Activated T-helper 1 cell treated with anti-CD3 and anti-CD28 coated beads, Interleukin-12 subunit alpha, Interleukin-12 subunit beta, Interleukin-2, Interleukin-4 antibody, amounts not matched to agents 30 ng/mL and 10 ng/mL and 1 ng/mL, durations not matched to agents 14 hours and 24 hours and 36 hours (primary cell): ENCODE measurements at regions not wholly inside any gene's neighbourhood (a gene's known extent, or its start where the extent isn't known, plus 50 kb on each side); places are given as distances from the start of the nearest gene placed in this dataset.

Source experiments
- DNase-seq: peaks from one replicate; pipeline ENCODE4 v3.0.0; 2021; ENCODE audit warnings: low spot score
- H3K27ac Mint-ChIP-seq: one replicate; pipeline ENCODE4 v1.8.0; 2021; ENCODE audit warnings: mild to moderate bottlenecking, mixed read lengths
- H3K27me3 Mint-ChIP-seq: one replicate; pipeline ENCODE4 v1.8.0; 2022; ENCODE audit warnings: mild to moderate bottlenecking, moderate library complexity, mixed read lengths; ENCODE audit not compliant: insufficient read depth
- H3K36me3 Mint-ChIP-seq: one replicate; pipeline ENCODE4 v1.8.0; 2021; ENCODE audit warnings: low read depth, mixed read lengths
- H3K4me1 Mint-ChIP-seq: one replicate; pipeline ENCODE4 v1.8.0; 2021; ENCODE audit warnings: low read depth, mixed read lengths
- H3K4me3 Mint-ChIP-seq: one replicate; pipeline ENCODE4 v1.8.0; 2021; ENCODE audit warnings: mild to moderate bottlenecking, moderate library complexity, mixed read lengths
- H3K9me3 Mint-ChIP-seq: one replicate; pipeline ENCODE4 v1.8.0; 2021; ENCODE audit warnings: mixed read lengths
- intact Hi-C: fragments of 100-400 bp; cut with micrococcal nuclease; formaldehyde crosslinking; loops from one replicate; pipeline ENCODE4 v1.15.1; 2024

GRCh38 chr3:189554868-189555557 lies 76.2 kb upstream of the TP63 start:
- Mint-ChIP-seq H3K27me3 (no peaks in the 10 kb centered on the region), H3K4me1 (no peaks in the 10 kb centered on the region), H3K36me3 (peaks cover 2% of the 10 kb centered on the region), H3K9me3 (peaks cover 31% of the 10 kb centered on the region), H3K4me3 (no peak overlapping the region), H3K27ac (no peak overlapping the region)
- DNase-seq, result no peak
- intact Hi-C loops, result no loop called here

GRCh38 chr3:189555558-189555881 lies 75.7 kb upstream of the TP63 start:
- Mint-ChIP-seq H3K4me3 (no peak overlapping the region), H3K27ac (no peak overlapping the region), H3K36me3 (peaks cover 2% of the 10 kb centered on the region), H3K4me1 (no peaks in the 10 kb centered on the region), H3K9me3 (peaks cover 29% of the 10 kb centered on the region), H3K27me3 (peaks cover 1% of the 10 kb centered on the region)
- DNase-seq, result no peak
- intact Hi-C loops, result no loop called here

- Mint-ChIP-seq H3K27ac (no peak overlapping the region), H3K9me3 (peaks cover 18% of the 10 kb centered on the region), H3K36me3 (no peaks in the 10 kb centered on the region), H3K4me3 (no peak overlapping the region), H3K27me3 (peaks cover 4% of the 10 kb centered on the region), H3K4me1 (peaks cover 5% of the 10 kb centered on the region)
- no peak for DNase-seq
- intact Hi-C loops, result no loop called here
These were observed 73.4 kb upstream of the TP63 start for GRCh38 chr3:189557824-189558223.

GRCh38 chr3:189561256-189561655 lies 69.9 kb upstream of the TP63 start:
- H3K4me3 Mint-ChIP-seq, result no peak overlapping the region
- no peak overlapping the region for H3K27ac Mint-ChIP-seq
- peaks cover 31% of the 10 kb centered on the region for H3K4me1 Mint-ChIP-seq
- intact Hi-C loops, result loop anchor here (10.0 kb wide), 1 partner anchor 166 kb away; no protein-coding TSS in a partner anchor
- peaks cover 4% of the 10 kb centered on the region for H3K27me3 Mint-ChIP-seq
- H3K9me3 Mint-ChIP-seq, result peaks cover 18% of the 10 kb centered on the region
- no peaks in the 10 kb centered on the region for H3K36me3 Mint-ChIP-seq
- no peak for DNase-seq

- Mint-ChIP-seq H3K9me3 (peaks cover 4% of the 10 kb centered on the region), H3K36me3 (no peaks in the 10 kb centered on the region), H3K27ac (peak overlapping the region; percentile 58), H3K27me3 (peaks cover 4% of the 10 kb centered on the region), H3K4me3 (peak overlapping the region; percentile 2), H3K4me1 (peaks cover 56% of the 10 kb centered on the region)
- peak; percentile 52 for DNase-seq
- intact Hi-C loops, result loop anchor here (1.0 to 10.0 kb wide), 8 partner anchors 8 to 294 kb away; partner anchors contain the start of gene TP63
These were observed 67.2 kb upstream of the TP63 start for GRCh38 chr3:189563853-189564563.

- Mint-ChIP-seq H3K4me1 (peaks cover 73% of the 10 kb centered on the region), H3K27me3 (peaks cover 2% of the 10 kb centered on the region), H3K9me3 (no peaks in the 10 kb centered on the region), H3K27ac (no peak overlapping the region), H3K36me3 (no peaks in the 10 kb centered on the region), H3K4me3 (no peak overlapping the region)
- intact Hi-C loops, result loop anchor here (10.0 kb wide), 1 partner anchor 172 kb away; no protein-coding TSS in a partner anchor
- no peak for DNase-seq
These were observed 64.5 kb upstream of the TP63 start for GRCh38 chr3:189566550-189567130.

- peaks cover 2% of the 10 kb centered on the region for H3K27me3 Mint-ChIP-seq
- intact Hi-C loops, result loop anchor here (10.0 kb wide), 1 partner anchor 173 kb away; no protein-coding TSS in a partner anchor
- DNase-seq, result no peak
- H3K4me1 Mint-ChIP-seq, result peaks cover 77% of the 10 kb centered on the region
- H3K9me3 Mint-ChIP-seq, result no peaks in the 10 kb centered on the region
- H3K36me3 Mint-ChIP-seq, result no peaks in the 10 kb centered on the region
- no peak overlapping the region for H3K4me3 Mint-ChIP-seq
- peak overlapping the region; percentile 7 for H3K27ac Mint-ChIP-seq
These were observed 63.9 kb upstream of the TP63 start for GRCh38 chr3:189567322-189567721.

- H3K36me3 Mint-ChIP-seq, result no peaks in the 10 kb centered on the region
- no peaks in the 10 kb centered on the region for H3K9me3 Mint-ChIP-seq
- peaks cover 2% of the 10 kb centered on the region for H3K27me3 Mint-ChIP-seq
- H3K4me1 Mint-ChIP-seq, result peaks cover 76% of the 10 kb centered on the region
- DNase-seq, result no peak
- no peak overlapping the region for H3K4me3 Mint-ChIP-seq
- intact Hi-C loops, result loop anchor here (10.0 kb wide), 1 partner anchor 173 kb away; no protein-coding TSS in a partner anchor
- H3K27ac Mint-ChIP-seq, result peak overlapping the region; percentile 3
These were observed 63.3 kb upstream of the TP63 start for GRCh38 chr3:189567766-189568420.

- no peak overlapping the region for H3K4me3 Mint-ChIP-seq
- intact Hi-C loops, result loop anchor here (10.0 kb wide), 1 partner anchor 174 kb away; no protein-coding TSS in a partner anchor
- no peak for DNase-seq
- peaks cover 2% of the 10 kb centered on the region for H3K27me3 Mint-ChIP-seq
- no peaks in the 10 kb centered on the region for H3K9me3 Mint-ChIP-seq
- H3K36me3 Mint-ChIP-seq, result no peaks in the 10 kb centered on the region
- H3K27ac Mint-ChIP-seq, result no peak overlapping the region
- peaks cover 75% of the 10 kb centered on the region for H3K4me1 Mint-ChIP-seq
These were observed 62.2 kb upstream of the TP63 start for GRCh38 chr3:189568961-189569360.

- H3K27me3 Mint-ChIP-seq, result peaks cover 2% of the 10 kb centered on the region
- peaks cover 70% of the 10 kb centered on the region for H3K4me1 Mint-ChIP-seq
- H3K27ac Mint-ChIP-seq, result no peak overlapping the region
- intact Hi-C loops, result loop anchor here (10.0 kb wide), 1 partner anchor 175 kb away; no protein-coding TSS in a partner anchor
- no peak for DNase-seq
- H3K9me3 Mint-ChIP-seq, result no peaks in the 10 kb centered on the region
- no peak overlapping the region for H3K4me3 Mint-ChIP-seq
- H3K36me3 Mint-ChIP-seq, result no peaks in the 10 kb centered on the region
These were observed 61.7 kb upstream of the TP63 start for GRCh38 chr3:189569473-189569872.

- Mint-ChIP-seq H3K4me1 (peaks cover 58% of the 10 kb centered on the region), H3K36me3 (no peaks in the 10 kb centered on the region), H3K27ac (no peak overlapping the region), H3K9me3 (peaks cover under 1% of the 10 kb centered on the region), H3K4me3 (no peak overlapping the region), H3K27me3 (peaks cover 2% of the 10 kb centered on the region)
- intact Hi-C loops, result no loop called here
- no peak for DNase-seq
These were observed 60.3 kb upstream of the TP63 start for GRCh38 chr3:189570916-189571315.

- Mint-ChIP-seq H3K9me3 (peaks cover 5% of the 10 kb centered on the region), H3K27me3 (peaks cover 2% of the 10 kb centered on the region), H3K36me3 (no peaks in the 10 kb centered on the region), H3K4me1 (peaks cover 54% of the 10 kb centered on the region), H3K27ac (peak overlapping the region; percentile 34), H3K4me3 (no peak overlapping the region)
- intact Hi-C loops, result loop anchor here (1.0 kb wide), 1 partner anchor 8 kb away; no protein-coding TSS in a partner anchor
- no peak for DNase-seq
These were observed 58.9 kb upstream of the TP63 start for GRCh38 chr3:189572249-189572648.
